Caco-2 (cell line): ENCODE measurements at regions not wholly inside any gene's neighbourhood (a gene's known extent, or its start where the extent isn't known, plus 50 kb on each side); places are given as distances from the start of the nearest gene placed in this dataset.

Source experiments
- BruUV-seq: library from RNA; stranded (reverse); fragments of 400-500 nt; replicated peaks from 2 replicates; lab custom pipeline; 2021; lab: Mats Ljungman, UMichigan
- CTCF ChIA-PET: fragments of 300-600 bp; sonication (Branson Sonifier 250); formaldehyde crosslinking; loops from one replicate; lab custom pipeline; 2022; ENCODE audit warnings: antibody characterized with exemption; lab: Charles Lee
- POLR2A ChIA-PET: fragments of 300-600 bp; sonication (Branson Sonifier 250); formaldehyde crosslinking; loops from one replicate; lab custom pipeline; 2022; ENCODE audit warnings: antibody characterized with exemption; lab: Charles Lee
- DNase-seq, 2 experiments: peaks; one replicate each; pipeline versions ENCODE4 v3.0.0 to v3.0.0-alpha.2; 2020 to 2022
- H3K27me3 ChIP-seq: replicated peaks from 2 replicates; pipeline ENCODE4 v1.6.0; 2011; ENCODE audit warnings: low read length; ENCODE audit not compliant: control insufficient read depth, insufficient read depth
- H3K36me3 ChIP-seq: 2 replicates; pipeline ENCODE4 v1.5.1; 2011; ENCODE audit warnings: low read length; ENCODE audit not compliant: control insufficient read depth, insufficient read depth
- H3K4me1 ChIP-seq: fragments of 250-450 bp; sonication (Bioruptor Pico); 2 replicates; pipeline ENCODE4 v1.5.1; 2020; ENCODE audit warnings: mild to moderate bottlenecking
- H3K4me3 ChIP-seq: 2 replicates; pipeline ENCODE4 v1.5.1; 2011; ENCODE audit warnings: low read depth, mild to moderate bottlenecking, control low read depth, low read length
- H3K9me3 ChIP-seq: fragments of 250-450 bp; sonication (Bioruptor Pico); 2 replicates; pipeline ENCODE4 v1.5.1; 2020; ENCODE audit warnings: mild to moderate bottlenecking, moderate library complexity
- H3K27ac Mint-ChIP-seq: one replicate; pipeline ENCODE4 v1.8.0; 2022; ENCODE audit warnings: mixed read lengths; ENCODE audit not compliant: unreplicated experiment
- H3K27me3 Mint-ChIP-seq: one replicate; pipeline ENCODE4 v1.8.0; 2022; ENCODE audit warnings: mixed read lengths; ENCODE audit not compliant: insufficient read depth, unreplicated experiment
- H3K36me3 Mint-ChIP-seq: one replicate; pipeline ENCODE4 v1.8.0; 2022; ENCODE audit warnings: mild to moderate bottlenecking, mixed read lengths; ENCODE audit not compliant: insufficient read depth, unreplicated experiment
- H3K4me1 Mint-ChIP-seq: one replicate; pipeline ENCODE4 v1.8.0; 2022; ENCODE audit warnings: low read depth, mixed read lengths; ENCODE audit not compliant: unreplicated experiment
- H3K4me3 Mint-ChIP-seq: one replicate; pipeline ENCODE4 v1.8.0; 2022; ENCODE audit warnings: mild to moderate bottlenecking, moderate library complexity, mixed read lengths; ENCODE audit not compliant: unreplicated experiment
- H3K9me3 Mint-ChIP-seq: one replicate; pipeline ENCODE4 v1.8.0; 2022; ENCODE audit warnings: mixed read lengths; ENCODE audit not compliant: unreplicated experiment
- CTCF ChIP-seq, 2 experiments: fragments of 200-600 bp in 1 of 2; IDR thresholded peaks; 1 replicate in 1 of 2; 2 replicates in 1 of 2; pipeline versions ENCODE4 v1.5.1 to v1.8.0; 2011 to 2022; ENCODE audit warnings: antibody characterized with exemption in 1 of 2, control low read depth in 1 of 2, inconsistent platforms in 1 of 2, low read depth in 1 of 2, low read length in 1 of 2, mild to moderate bottlenecking in 1 of 2, moderate library complexity in 1 of 2; ENCODE audit not compliant: insufficient read depth in 1 of 2, severe bottlenecking in 1 of 2, unreplicated experiment in 1 of 2
- intact Hi-C: fragments of 100-400 bp; cut with micrococcal nuclease; formaldehyde crosslinking; loops from one replicate; pipeline ENCODE4 v1.10.0; 2022; ENCODE audit not compliant: unreplicated experiment

GRCh38 chr7:41039981-41040380 lies 662.9 kb downstream of the INHBA start:
- H3K27me3 Mint-ChIP-seq, result no peaks in the 10 kb centered on the region
- H3K4me3 Mint-ChIP-seq, result no peak overlapping the region
- no peaks in the 10 kb centered on the region for H3K9me3 ChIP-seq
- no peak for DNase-seq
- intact Hi-C loops, result no loop called here
- no peak overlapping the region for H3K4me3 ChIP-seq
- peaks cover 7% of the 10 kb centered on the region for H3K4me1 Mint-ChIP-seq
- H3K27ac Mint-ChIP-seq, result no peak overlapping the region
- ChIA-PET POLR2A (no interaction called here), CTCF (interaction anchor here (0.7 kb wide), 1 partner anchor 133 kb away, joined by 3 read pairs; no protein-coding TSS in a partner anchor)
- no peaks in the 10 kb centered on the region for H3K4me1 ChIP-seq
- no peaks in the 10 kb centered on the region for H3K27me3 ChIP-seq
- H3K36me3 ChIP-seq, result no peaks in the 10 kb centered on the region
- no TSS peak for BruUV-seq
- no peak for TF ChIP-seq CTCF (IDR thresholded peaks at IDR 0.05; ENCODE audit: insufficient read depth in 1 of 2, low read depth in 1 of 2, low read length in 1 of 2, severe bottlenecking in 1 of 2, unreplicated experiment in 1 of 2)
- no peaks in the 10 kb centered on the region for H3K36me3 Mint-ChIP-seq
- H3K9me3 Mint-ChIP-seq, result no peaks in the 10 kb centered on the region

- no peaks in the 10 kb centered on the region for H3K4me1 ChIP-seq
- Mint-ChIP-seq H3K27ac (no peak overlapping the region), H3K4me1 (peaks cover 7% of the 10 kb centered on the region), H3K4me3 (no peak overlapping the region), H3K9me3 (no peaks in the 10 kb centered on the region), H3K36me3 (no peaks in the 10 kb centered on the region), H3K27me3 (no peaks in the 10 kb centered on the region)
- POLR2A ChIA-PET, result no interaction called here
- no peak overlapping the region for H3K4me3 ChIP-seq
- TF ChIP-seq CTCF (IDR thresholded peaks at IDR 0.05; ENCODE audit: insufficient read depth in 1 of 2, low read depth in 1 of 2, low read length in 1 of 2, severe bottlenecking in 1 of 2, unreplicated experiment in 1 of 2), result no peak
- no peaks in the 10 kb centered on the region for H3K36me3 ChIP-seq
- intact Hi-C loops, result no loop called here
- CTCF ChIA-PET, result interaction anchor here (0.7 kb wide), 1 partner anchor 132 kb away, joined by 3 read pairs; no protein-coding TSS in a partner anchor
- no TSS peak for BruUV-seq
- H3K9me3 ChIP-seq, result no peaks in the 10 kb centered on the region
- no peaks in the 10 kb centered on the region for H3K27me3 ChIP-seq
- DNase-seq, result no peak
These were observed 663.4 kb downstream of the INHBA start for GRCh38 chr7:41039386-41039953.

- intact Hi-C loops, result no loop called here
- H3K4me1 ChIP-seq, result no peaks in the 10 kb centered on the region
- no peaks in the 10 kb centered on the region for H3K9me3 Mint-ChIP-seq
- BruUV-seq, result no TSS peak
- TF ChIP-seq CTCF (IDR thresholded peaks at IDR 0.05; ENCODE audit: insufficient read depth in 1 of 2, low read depth in 1 of 2, low read length in 1 of 2, severe bottlenecking in 1 of 2, unreplicated experiment in 1 of 2), result no peak
- DNase-seq, result no peak
- H3K4me3 ChIP-seq, result no peak overlapping the region
- CTCF ChIA-PET, result no interaction called here
- POLR2A ChIA-PET, result no interaction called here
- H3K9me3 ChIP-seq, result no peaks in the 10 kb centered on the region
- no peak overlapping the region for H3K4me3 Mint-ChIP-seq
- no peak overlapping the region for H3K27ac Mint-ChIP-seq
- no peaks in the 10 kb centered on the region for H3K27me3 Mint-ChIP-seq
- H3K27me3 ChIP-seq, result no peaks in the 10 kb centered on the region
- H3K36me3 Mint-ChIP-seq, result no peaks in the 10 kb centered on the region
- H3K36me3 ChIP-seq, result no peaks in the 10 kb centered on the region
- H3K4me1 Mint-ChIP-seq, result peaks cover 7% of the 10 kb centered on the region
These were observed 664.7 kb downstream of the INHBA start for GRCh38 chr7:41038211-41038610.
